Smooth muscle cell (in vitro differentiated cells): ENCODE measurements at regions not wholly inside any gene's neighbourhood (a gene's known extent, or its start where the extent isn't known, plus 50 kb on each side); places are given as distances from the start of the nearest gene placed in this dataset.

Experiments used
- DNase-seq: peaks from one replicate; lab custom pipeline; 2025; ENCODE audit not compliant: unreplicated experiment; lab: John Stamatoyannopoulos, UW
- H2AFZ ChIP-seq: fragments of 200-600 bp; sonication (generic); 2 replicates; pipeline ENCODE4 v1.6.0; 2016; ENCODE audit warnings: antibody characterized with exemption, low read depth, mild to moderate bottlenecking
- H3F3A ChIP-seq: fragments of 200-600 bp; sonication (generic); 2 replicates; pipeline ENCODE4 v1.6.0; 2017; ENCODE audit warnings: antibody characterized with exemption, low read depth
- H3K27ac ChIP-seq: fragments of 200-600 bp; sonication (generic); 2 replicates; pipeline ENCODE4 v1.5.1; 2016; ENCODE audit warnings: low read depth, mild to moderate bottlenecking
- H3K27me3 ChIP-seq: fragments of 200-600 bp; sonication (generic); 2 replicates; pipeline ENCODE4 v1.6.1; 2016; ENCODE audit warnings: low read depth, mild to moderate bottlenecking
- H3K36me3 ChIP-seq: fragments of 200-600 bp; sonication (generic); 2 replicates; pipeline ENCODE4 v1.5.1; 2016; ENCODE audit warnings: low read depth
- H3K4me1 ChIP-seq: fragments of 200-600 bp; sonication (generic); 2 replicates; pipeline ENCODE4 v1.5.1; 2016; ENCODE audit warnings: low read depth
- H3K4me2 ChIP-seq: fragments of 200-600 bp; sonication (generic); 2 replicates; pipeline ENCODE4 v1.6.0; 2016; ENCODE audit warnings: mild to moderate bottlenecking
- H3K4me3 ChIP-seq: fragments of 200-600 bp; sonication (generic); 2 replicates; pipeline ENCODE4 v1.5.1; 2016; ENCODE audit warnings: mild to moderate bottlenecking
- H3K79me2 ChIP-seq: fragments of 200-600 bp; sonication (generic); 2 replicates; pipeline ENCODE4 v1.6.0; 2016; ENCODE audit warnings: low read depth, mild to moderate bottlenecking
- H3K9ac ChIP-seq: fragments of 200-600 bp; sonication (generic); 2 replicates; pipeline ENCODE4 v1.6.0; 2016; ENCODE audit warnings: low read depth
- H3K9me3 ChIP-seq: fragments of 200-600 bp; sonication (generic); replicated peaks from 2 replicates; pipeline ENCODE4 v1.5.1; 2016; ENCODE audit warnings: low read depth
- H4K20me1 ChIP-seq: fragments of 200-600 bp; sonication (generic); 2 replicates; pipeline ENCODE4 v1.6.0; 2016; ENCODE audit warnings: low read depth
- WGBS: methylation state at CpG from one replicate; pipeline ENCODE4 v1.1.7; 2016; ENCODE audit warnings: low lambda C conversion rate; 5-methylcytosine and 5-hydroxymethylcytosine counted together
- TF ChIP-seq, protein P1 (sequence below): fragments of 200-600 bp; sonication (generic); IDR thresholded peaks from 2 replicates; pipeline ENCODE4 v1.5.1; 2017; ENCODE audit warnings: borderline replicate concordance, mild to moderate bottlenecking, antibody characterized with exemption; ENCODE audit not compliant: insufficient read depth, poor library complexity, severe bottlenecking

DNA sequence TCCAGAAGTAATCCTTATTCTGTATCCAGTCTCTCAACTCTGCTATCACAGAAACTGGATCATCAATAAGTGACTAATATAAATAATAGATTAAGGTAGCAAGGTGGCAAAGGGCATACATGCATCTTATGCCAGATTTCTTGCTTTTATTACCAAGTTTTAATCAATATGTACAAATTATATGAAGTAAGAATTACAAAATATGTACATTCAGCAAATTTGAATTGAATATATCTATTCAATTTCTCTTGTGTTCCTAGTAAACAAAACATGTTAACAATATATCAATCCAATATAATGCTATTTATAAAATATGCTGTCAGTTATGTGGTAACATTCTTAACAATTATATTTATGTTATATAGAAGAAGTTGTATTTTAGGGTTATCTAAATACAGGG, 488.7 kb upstream of the COX7C start:
- H3K27me3 ChIP-seq = no peaks in the 10 kb centered on the region
- H3K36me3 ChIP-seq = no peaks in the 10 kb centered on the region
- no peaks in the 10 kb centered on the region for H3K79me2 ChIP-seq
- DNase-seq = no peak
- no peaks in the 10 kb centered on the region for H3F3A ChIP-seq
- no peak overlapping the region for H2AFZ ChIP-seq
- H3K9me3 ChIP-seq = no peaks in the 10 kb centered on the region
- TF ChIP-seq, protein P1, sequence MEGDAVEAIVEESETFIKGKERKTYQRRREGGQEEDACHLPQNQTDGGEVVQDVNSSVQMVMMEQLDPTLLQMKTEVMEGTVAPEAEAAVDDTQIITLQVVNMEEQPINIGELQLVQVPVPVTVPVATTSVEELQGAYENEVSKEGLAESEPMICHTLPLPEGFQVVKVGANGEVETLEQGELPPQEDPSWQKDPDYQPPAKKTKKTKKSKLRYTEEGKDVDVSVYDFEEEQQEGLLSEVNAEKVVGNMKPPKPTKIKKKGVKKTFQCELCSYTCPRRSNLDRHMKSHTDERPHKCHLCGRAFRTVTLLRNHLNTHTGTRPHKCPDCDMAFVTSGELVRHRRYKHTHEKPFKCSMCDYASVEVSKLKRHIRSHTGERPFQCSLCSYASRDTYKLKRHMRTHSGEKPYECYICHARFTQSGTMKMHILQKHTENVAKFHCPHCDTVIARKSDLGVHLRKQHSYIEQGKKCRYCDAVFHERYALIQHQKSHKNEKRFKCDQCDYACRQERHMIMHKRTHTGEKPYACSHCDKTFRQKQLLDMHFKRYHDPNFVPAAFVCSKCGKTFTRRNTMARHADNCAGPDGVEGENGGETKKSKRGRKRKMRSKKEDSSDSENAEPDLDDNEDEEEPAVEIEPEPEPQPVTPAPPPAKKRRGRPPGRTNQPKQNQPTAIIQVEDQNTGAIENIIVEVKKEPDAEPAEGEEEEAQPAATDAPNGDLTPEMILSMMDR = no peak
- no peaks in the 10 kb centered on the region for H3K4me1 ChIP-seq
- no peaks in the 10 kb centered on the region for H4K20me1 ChIP-seq
- no peak overlapping the region for H3K27ac ChIP-seq
- no peak overlapping the region for H3K9ac ChIP-seq
- no peak overlapping the region for H3K4me2 ChIP-seq
- H3K4me3 ChIP-seq = no peak overlapping the region

GRCh38 chr5:86137297-86137696, 480.4 kb upstream of the COX7C start:
- H3K4me2 ChIP-seq = no peak overlapping the region
- TF ChIP-seq, protein P1 = no peak
- H4K20me1 ChIP-seq = no peaks in the 10 kb centered on the region
- H3K4me1 ChIP-seq = no peaks in the 10 kb centered on the region
- H3K27ac ChIP-seq = no peak overlapping the region
- H3F3A ChIP-seq = no peaks in the 10 kb centered on the region
- DNase-seq = no peak
- no peaks in the 10 kb centered on the region for H3K27me3 ChIP-seq
- H3K9me3 ChIP-seq = no peaks in the 10 kb centered on the region
- H3K79me2 ChIP-seq = no peaks in the 10 kb centered on the region
- H3K4me3 ChIP-seq = no peak overlapping the region
- WGBS = 88% methylated on average over 2 of the region's 2 CpGs
- H3K36me3 ChIP-seq = no peaks in the 10 kb centered on the region
- H2AFZ ChIP-seq = peak overlapping the region; percentile 50
- no peak overlapping the region for H3K9ac ChIP-seq

DNA sequence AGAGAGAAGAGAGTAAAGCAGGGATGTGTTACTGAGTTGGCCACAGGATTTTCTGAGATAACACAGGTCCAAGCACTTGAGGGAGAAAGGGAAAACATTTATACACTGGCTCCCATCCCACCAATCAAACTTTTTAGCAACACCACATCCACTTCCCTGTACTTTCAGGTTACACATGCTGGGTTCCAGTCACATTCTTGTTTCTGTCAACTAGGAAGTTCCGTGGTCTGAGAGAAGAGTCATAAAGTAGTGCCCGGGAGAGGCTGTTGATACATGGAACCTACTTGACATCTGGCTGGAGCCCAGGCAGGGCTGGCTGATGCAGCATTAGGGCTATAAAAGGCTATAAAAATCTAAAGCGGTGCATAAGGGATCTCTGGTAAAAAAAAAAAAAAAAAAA, 473.9 kb upstream of the COX7C start:
- 62% methylated on average over 3 of the region's 3 CpGs for WGBS
- DNase-seq = no peak
- H3K4me3 ChIP-seq = no peak overlapping the region

DNA sequence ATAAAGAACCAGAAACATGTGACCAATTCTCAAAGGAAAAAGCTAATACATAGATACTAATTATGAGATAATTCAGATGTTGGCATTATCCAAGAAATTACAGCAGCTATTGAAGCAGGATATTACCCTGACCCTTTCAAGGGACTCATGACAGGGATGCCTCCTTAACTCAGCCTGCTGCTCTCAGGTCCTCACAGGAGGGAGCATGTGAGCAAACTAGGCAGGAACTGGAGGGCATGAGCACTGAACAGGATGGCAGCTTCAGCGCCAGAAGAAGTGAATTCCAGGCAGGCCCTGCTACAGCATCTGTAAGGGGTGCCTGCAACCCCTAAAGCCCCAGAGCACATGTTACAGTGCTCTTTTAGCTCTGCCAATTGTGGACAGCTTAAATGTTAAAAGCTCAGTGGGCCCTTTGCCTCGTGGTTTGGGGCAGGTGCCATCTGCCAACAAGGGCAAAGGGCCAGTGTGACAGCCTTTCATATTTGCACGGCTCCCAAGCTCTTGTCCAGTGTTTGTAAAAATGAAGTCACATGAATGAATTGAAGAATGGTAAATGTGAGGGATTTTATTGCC, 464.7 kb upstream of the COX7C start:
- Histone ChIP-seq H3K9ac (no peak overlapping the region), H3K4me1 (no peaks in the 10 kb centered on the region), H2AFZ (no peak overlapping the region), H3K79me2 (no peaks in the 10 kb centered on the region), H3K9me3 (no peaks in the 10 kb centered on the region), H3K36me3 (no peaks in the 10 kb centered on the region), H3K27ac (no peak overlapping the region), H3F3A (no peaks in the 10 kb centered on the region), H4K20me1 (no peaks in the 10 kb centered on the region), H3K4me2 (no peak overlapping the region), H3K27me3 (no peaks in the 10 kb centered on the region), H3K4me3 (no peak overlapping the region)
- TF ChIP-seq, protein P1 = no peak
- DNase-seq = no peak
- WGBS = 94% methylated on average over 3 of the region's 3 CpGs

More for the DNA sequence above, 473.9 kb upstream of the COX7C start:
- H3K4me2 ChIP-seq = no peak overlapping the region
- no peaks in the 10 kb centered on the region for H3K36me3 ChIP-seq
- H3K4me1 ChIP-seq = no peaks in the 10 kb centered on the region
- no peak overlapping the region for H3K27ac ChIP-seq
- no peaks in the 10 kb centered on the region for H3K79me2 ChIP-seq
- H3K9ac ChIP-seq = no peak overlapping the region
- no peaks in the 10 kb centered on the region for H4K20me1 ChIP-seq
- TF ChIP-seq, protein P1 = no peak
- no peak overlapping the region for H2AFZ ChIP-seq
- H3K27me3 ChIP-seq = no peaks in the 10 kb centered on the region
- no peaks in the 10 kb centered on the region for H3F3A ChIP-seq
- H3K9me3 ChIP-seq = no peaks in the 10 kb centered on the region
